Mucosa of descending colon (tissue), 3 donors: ENCODE measurements at regions not wholly inside any gene's neighbourhood (a gene's known extent, or its start where the extent isn't known, plus 50 kb on each side); places are given as distances from the start of the nearest gene placed in this dataset.

Experiments used
- ATAC-seq: fragments of 200-7000 bp; cut with Tn5 transposase; one replicate; pipeline ENCODE4 v1.9.1; 2020; ENCODE audit warnings: mild to moderate bottlenecking, moderate library complexity
- DNase-seq, 3 donors: peaks; one replicate each; pipeline ENCODE4 v3.0.0-alpha.2; 2020
- H3K36me3 ChIP-seq: fragments of 200-600 bp; one replicate; pipeline ENCODE4 v1.8.0; 2021; ENCODE audit warnings: low read depth, mild to moderate bottlenecking
- H3K4me1 ChIP-seq: fragments of 200-600 bp; one replicate; pipeline ENCODE4 v1.8.0; 2021; ENCODE audit warnings: low read depth, mild to moderate bottlenecking
- H3K4me3 ChIP-seq: fragments of 200-600 bp; one replicate; pipeline ENCODE4 v1.8.0; 2021; ENCODE audit warnings: mild to moderate bottlenecking
- H3K9me3 ChIP-seq: fragments of 200-600 bp; one replicate; pipeline ENCODE4 v1.8.0; 2021; ENCODE audit warnings: mild to moderate bottlenecking
- CTCF ChIP-seq: fragments of 200-600 bp; IDR thresholded peaks from one replicate; pipeline ENCODE4 v1.8.0; 2022; ENCODE audit warnings: antibody characterized with exemption, mild to moderate bottlenecking
- intact Hi-C, 2 donors: fragments of 100-400 bp; cut with DNase I in 1 of 2; cut with micrococcal nuclease in 1 of 2; formaldehyde crosslinking; loops; one replicate each; pipeline versions ENCODE4 v1.11.0 to v1.11.1; 2022; cut with DNase I, micrococcal nuclease
- donor health status: DM: no; HTN: no; CAD: no; lungs with moderate emphysema.
- donor health status: DM: no; HTN: no; CAD: no.
- donor health status: DM: no; HTN: yes; CAD: no.

DNA sequence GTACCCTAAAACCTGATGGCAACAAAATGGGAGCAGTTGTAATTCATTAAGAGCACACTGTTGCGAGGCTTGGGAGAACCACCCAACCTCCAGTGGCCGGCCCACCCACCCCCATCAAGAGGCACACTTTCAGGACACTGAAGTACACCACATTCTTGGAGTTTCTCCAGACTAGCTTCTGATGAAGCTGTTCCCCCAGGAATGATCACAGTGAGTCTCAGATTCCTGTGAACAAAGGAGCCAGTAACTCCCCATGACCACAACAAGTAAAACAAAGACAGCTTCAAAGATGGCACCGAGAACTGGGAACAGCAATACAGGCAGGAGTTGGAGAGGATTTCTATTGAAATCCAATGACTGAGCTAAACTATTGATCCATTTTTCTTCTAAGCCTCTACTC, 126.0 kb downstream of the ST8SIA2 start:
- DNase-seq (no peak), ATAC-seq (no peak)
- intact Hi-C loops = loop anchor here (10.0 kb wide), 2 partner anchors 165 to 195 kb away; no protein-coding TSS in a partner anchor
- Histone ChIP-seq H3K9me3 (no peaks in the 10 kb centered on the region), H3K4me3 (no peak overlapping the region), H3K36me3 (no peaks in the 10 kb centered on the region), H3K4me1 (no peaks in the 10 kb centered on the region)
- TF ChIP-seq CTCF = no peak
